PFSK-1 (cell line): ENCODE measurements at regions not wholly inside any gene's neighbourhood (a gene's known extent, or its start where the extent isn't known, plus 50 kb on each side); places are given as distances from the start of the nearest gene placed in this dataset.

ENCODE experiments used
- FOXP2 ChIP-seq: optimal IDR thresholded peaks from 2 replicates; pipeline ENCODE3; 2011; ENCODE audit warnings: borderline replicate concordance, control low read depth, inconsistent platforms; ENCODE audit not compliant: insufficient read depth; ENCODE audit errors: extremely low read length, extremely low read depth
- POLR2AphosphoS5 ChIP-seq: IDR thresholded peaks from 2 replicates; pipeline ENCODE4 v1.6.1; 2012; ENCODE audit warnings: low read depth, mild to moderate bottlenecking, control low read depth, low read length, moderate library complexity
- REST ChIP-seq, 2 experiments: IDR thresholded peaks; 2 replicates each; pipeline versions ENCODE4 v1.6.1 to v1.8.0; 2011 to 2012; ENCODE audit warnings: low read depth in 2 of 2, low read length in 2 of 2, control low read depth in 1 of 2, inconsistent platforms in 1 of 2, mild to moderate bottlenecking in 1 of 2, moderate library complexity in 1 of 2; ENCODE audit not compliant: insufficient read depth in 1 of 2
- SIN3A ChIP-seq: IDR thresholded peaks from 2 replicates; pipeline ENCODE4 v1.6.1; 2012; ENCODE audit warnings: mild to moderate bottlenecking, low read length, moderate library complexity, borderline replicate concordance; ENCODE audit not compliant: insufficient read depth
- TAF1 ChIP-seq: IDR thresholded peaks from 2 replicates; pipeline ENCODE4 v1.6.1; 2012; ENCODE audit warnings: low read length, control low read depth, borderline replicate concordance; ENCODE audit not compliant: insufficient read depth

DNA sequence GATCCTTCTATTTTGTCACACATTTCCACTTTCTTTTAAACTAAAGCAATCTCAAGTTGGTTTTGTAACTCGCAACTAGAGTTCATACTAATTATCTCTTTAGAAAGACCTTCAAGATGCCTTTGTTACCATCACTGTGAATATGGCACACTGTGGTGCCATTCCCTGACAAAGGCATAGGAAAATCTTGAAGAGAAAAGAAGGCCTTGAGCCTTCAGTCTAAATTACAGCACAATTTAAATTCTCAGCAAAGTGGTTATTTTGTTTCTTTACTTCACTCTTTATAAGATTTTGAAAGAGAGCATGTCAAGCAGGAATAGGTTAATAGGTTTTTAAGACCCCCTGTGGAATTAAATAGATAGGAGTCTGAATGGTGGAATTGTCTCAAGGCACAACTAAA lies 89.0 kb upstream of the BANK1 start:
- no peak for TF ChIP-seq REST (IDR thresholded peaks at IDR 0.05; ENCODE audit: insufficient read depth in 1 of 2, low read depth in 2 of 2, low read length in 2 of 2)
- no peak for TF ChIP-seq FOXP2
- no peak for TF ChIP-seq TAF1
- TF ChIP-seq SIN3A, result no peak
- no peak for TF ChIP-seq POLR2AphosphoS5

DNA sequence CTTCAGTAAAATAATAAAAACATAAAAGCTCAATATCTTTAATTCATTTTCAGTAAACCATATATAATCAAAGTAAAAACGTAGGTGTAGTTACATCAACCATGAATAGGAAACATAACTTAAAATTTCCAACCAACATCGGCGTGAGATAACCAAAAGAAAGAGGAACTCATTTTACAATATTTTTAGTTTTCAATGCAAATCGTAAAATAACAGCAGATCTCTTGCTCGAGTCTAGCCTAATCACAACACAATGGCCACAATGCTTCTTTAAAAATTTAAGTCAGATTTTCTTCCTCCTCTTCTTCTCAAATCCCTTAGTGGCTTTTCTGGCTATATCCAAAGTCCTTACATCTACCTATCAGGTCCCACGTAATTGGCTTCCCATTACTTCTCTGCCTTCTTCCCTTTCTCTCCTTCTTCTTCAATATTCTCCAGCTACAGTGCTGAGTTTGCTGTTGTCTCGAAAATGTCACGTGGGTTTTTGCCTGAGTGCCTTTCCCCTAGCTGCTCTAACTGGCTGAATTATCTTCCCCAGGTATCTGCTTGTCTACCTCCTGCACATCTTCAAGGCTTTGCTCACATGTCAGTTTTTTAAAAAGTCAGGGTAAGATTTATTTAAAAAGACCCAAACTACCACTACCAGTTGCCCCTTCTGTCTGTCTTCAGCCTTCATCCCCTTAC lies 90.9 kb upstream of the BANK1 start:
- TF ChIP-seq SIN3A, result no peak
- TF ChIP-seq REST (IDR thresholded peaks at IDR 0.05; ENCODE audit: insufficient read depth in 1 of 2, low read depth in 2 of 2, low read length in 2 of 2), result no peak
- no peak for TF ChIP-seq POLR2AphosphoS5
- no peak for TF ChIP-seq FOXP2
- TF ChIP-seq TAF1, result no peak

GRCh38 chr4:101697266-101697665 lies 93.3 kb upstream of the BANK1 start:
- TF ChIP-seq SIN3A (no peak), FOXP2 (no peak), REST (IDR thresholded peaks at IDR 0.05; ENCODE audit: insufficient read depth in 1 of 2, low read depth in 2 of 2, low read length in 2 of 2) (no peak), TAF1 (no peak), POLR2AphosphoS5 (no peak)

DNA sequence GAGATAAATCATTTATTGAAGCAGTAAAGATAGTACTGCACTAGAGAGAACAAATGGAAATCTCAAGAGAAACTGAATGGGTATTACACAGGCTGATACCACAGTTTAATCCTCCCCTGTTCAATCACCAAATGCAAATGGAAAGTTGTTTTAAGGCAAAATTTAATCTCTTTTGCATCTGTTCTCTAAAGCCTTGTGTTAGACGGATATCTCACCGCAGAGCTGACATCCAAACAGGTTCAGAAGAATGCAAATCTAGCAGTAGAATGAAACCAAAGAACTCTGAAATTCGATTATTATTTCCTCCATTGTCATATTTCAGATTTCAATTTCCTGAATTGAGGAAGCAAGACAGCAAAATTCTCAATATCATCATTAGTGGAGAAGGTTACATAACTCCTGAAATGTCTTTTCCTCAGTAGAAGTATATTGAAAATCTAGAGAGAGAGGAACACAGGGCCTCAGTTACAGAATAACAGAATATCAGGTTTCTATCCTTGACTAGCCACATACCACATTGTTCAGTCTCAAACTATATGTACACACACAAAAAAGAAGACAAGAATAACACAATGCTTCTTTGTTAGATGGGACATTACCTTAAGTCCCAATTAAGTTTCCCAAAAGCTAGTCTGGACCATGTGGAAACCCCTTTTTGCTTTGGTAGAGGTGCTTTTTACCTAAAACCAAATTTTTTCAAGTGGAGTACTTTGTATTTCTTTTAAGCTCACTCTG lies 94.1 kb upstream of the BANK1 start:
- no peak for TF ChIP-seq POLR2AphosphoS5
- TF ChIP-seq TAF1, result no peak
- TF ChIP-seq FOXP2, result no peak
- no peak for TF ChIP-seq SIN3A
- no peak for TF ChIP-seq REST (IDR thresholded peaks at IDR 0.05; ENCODE audit: insufficient read depth in 1 of 2, low read depth in 2 of 2, low read length in 2 of 2)
